ENCODE measurements at regions not wholly inside any gene's neighbourhood (a gene's known extent, or its start where the extent isn't known, plus 50 kb on each side); places are given as distances from the start of the nearest gene placed in this dataset.

- Histone ChIP-seq H3K27me3 (ENCODE audit: control insufficient read depth, insufficient read depth, low read length) (no peaks in the 10 kb centered on the region), H3K4me1 (ENCODE audit: control insufficient read depth, extremely low read depth, insufficient read depth, low read length) (no peaks in the 10 kb centered on the region), H3K9ac (ENCODE audit: insufficient read depth, low read length) (no peak overlapping the region), H4K20me1 (ENCODE audit: control insufficient read depth, extremely low read depth, insufficient read depth, low read length) (no peaks in the 10 kb centered on the region), H3K79me2 (ENCODE audit: control insufficient read depth, insufficient read depth, low read length) (no peaks in the 10 kb centered on the region), H2AFZ (ENCODE audit: low read length) (no peak overlapping the region), H3K36me3 (ENCODE audit: control insufficient read depth, insufficient read depth, low read length) (no peaks in the 10 kb centered on the region), H3K4me2 (ENCODE audit: extremely low read depth, insufficient read depth, low read length) (no peak overlapping the region), H3K9me3 (ENCODE audit: control insufficient read depth, insufficient read depth, low read depth, low read length) (no peaks in the 10 kb centered on the region), H3K4me3 (replicated peaks in 1 of 4; ENCODE audit: control extremely low read depth in 1 of 4, insufficient read depth in 1 of 4, low read depth in 3 of 4, low read length in 4 of 4) (no peak overlapping the region), H3K27ac (ENCODE audit: insufficient read depth, low read length) (no peak overlapping the region)
- TF ChIP-seq, protein P1, sequence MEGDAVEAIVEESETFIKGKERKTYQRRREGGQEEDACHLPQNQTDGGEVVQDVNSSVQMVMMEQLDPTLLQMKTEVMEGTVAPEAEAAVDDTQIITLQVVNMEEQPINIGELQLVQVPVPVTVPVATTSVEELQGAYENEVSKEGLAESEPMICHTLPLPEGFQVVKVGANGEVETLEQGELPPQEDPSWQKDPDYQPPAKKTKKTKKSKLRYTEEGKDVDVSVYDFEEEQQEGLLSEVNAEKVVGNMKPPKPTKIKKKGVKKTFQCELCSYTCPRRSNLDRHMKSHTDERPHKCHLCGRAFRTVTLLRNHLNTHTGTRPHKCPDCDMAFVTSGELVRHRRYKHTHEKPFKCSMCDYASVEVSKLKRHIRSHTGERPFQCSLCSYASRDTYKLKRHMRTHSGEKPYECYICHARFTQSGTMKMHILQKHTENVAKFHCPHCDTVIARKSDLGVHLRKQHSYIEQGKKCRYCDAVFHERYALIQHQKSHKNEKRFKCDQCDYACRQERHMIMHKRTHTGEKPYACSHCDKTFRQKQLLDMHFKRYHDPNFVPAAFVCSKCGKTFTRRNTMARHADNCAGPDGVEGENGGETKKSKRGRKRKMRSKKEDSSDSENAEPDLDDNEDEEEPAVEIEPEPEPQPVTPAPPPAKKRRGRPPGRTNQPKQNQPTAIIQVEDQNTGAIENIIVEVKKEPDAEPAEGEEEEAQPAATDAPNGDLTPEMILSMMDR (conservative IDR thresholded peaks at IDR 0.05 in 1 of 2, IDR thresholded peaks at IDR 0.05 in 1 of 2; ENCODE audit: low read depth in 1 of 2, low read length in 2 of 2), result no peak
- no peak for TF ChIP-seq EZH2 (IDR thresholded peaks at IDR 0.05; ENCODE audit: low read length, missing control alignments)
- no peak for DNase-seq (ENCODE audit: low read depth in 2 of 2)
Observed at GRCh38 chr7:155955367-155955635, 143.0 kb upstream of the SHH start.

DNA sequence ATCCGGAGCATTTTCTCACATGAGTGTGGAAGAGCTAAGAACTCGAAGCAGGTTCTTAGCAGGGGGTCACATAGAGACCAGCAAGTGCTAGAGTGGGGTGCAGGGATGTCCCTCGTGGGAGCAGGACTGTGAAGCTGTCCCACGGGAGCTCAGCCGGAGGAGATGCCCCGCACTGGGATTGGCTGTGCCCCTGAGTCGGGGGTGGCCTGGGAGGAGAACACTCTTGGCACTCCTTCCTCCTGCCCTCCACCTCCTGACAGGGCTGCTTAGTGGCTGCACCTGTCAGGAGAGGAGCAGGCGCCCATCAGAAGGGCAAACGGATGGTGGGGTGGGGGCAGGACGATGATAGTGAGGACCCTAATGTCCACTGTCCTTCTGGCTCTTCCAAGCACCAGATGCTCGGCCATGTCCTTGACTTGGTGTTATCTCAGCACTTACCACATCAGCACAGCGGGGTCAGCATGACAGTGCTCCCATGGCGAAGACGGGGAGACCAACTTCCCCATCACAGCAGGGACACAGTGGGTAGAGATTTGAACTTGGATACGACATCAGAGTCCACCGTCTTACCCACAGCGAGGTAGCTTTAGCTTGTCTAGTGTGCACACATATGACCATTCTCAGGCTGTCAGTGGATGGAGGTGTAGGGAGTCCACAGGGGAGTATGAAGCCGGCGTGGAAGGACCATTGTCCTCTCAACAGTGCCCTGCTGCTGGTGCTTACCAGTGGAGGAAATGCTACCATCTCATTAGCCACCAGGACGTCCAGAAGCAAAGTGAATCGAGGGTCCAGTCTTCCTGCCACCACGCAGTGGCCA lies 142.5 kb upstream of the SHH start:
- H2AFZ ChIP-seq (ENCODE audit: low read length), result no peak overlapping the region
- no peaks in the 10 kb centered on the region for H3K9me3 ChIP-seq (ENCODE audit: control insufficient read depth, insufficient read depth, low read depth, low read length)
- H3K4me2 ChIP-seq (ENCODE audit: extremely low read depth, insufficient read depth, low read length), result no peak overlapping the region
- no peaks in the 10 kb centered on the region for H3K36me3 ChIP-seq (ENCODE audit: control insufficient read depth, insufficient read depth, low read length)
- no peak overlapping the region for H3K4me3 ChIP-seq (replicated peaks in 1 of 4; ENCODE audit: control extremely low read depth in 1 of 4, insufficient read depth in 1 of 4, low read depth in 3 of 4, low read length in 4 of 4)
- H3K79me2 ChIP-seq (ENCODE audit: control insufficient read depth, insufficient read depth, low read length), result no peaks in the 10 kb centered on the region
- H3K27me3 ChIP-seq (ENCODE audit: control insufficient read depth, insufficient read depth, low read length), result no peaks in the 10 kb centered on the region
- H3K9ac ChIP-seq (ENCODE audit: insufficient read depth, low read length), result no peak overlapping the region
- no peaks in the 10 kb centered on the region for H4K20me1 ChIP-seq (ENCODE audit: control insufficient read depth, extremely low read depth, insufficient read depth, low read length)
- DNase-seq (ENCODE audit: low read depth in 2 of 2), result no peak
- no peak for TF ChIP-seq EZH2 (IDR thresholded peaks at IDR 0.05; ENCODE audit: low read length, missing control alignments)
- TF ChIP-seq, protein P1 (conservative IDR thresholded peaks at IDR 0.05 in 1 of 2, IDR thresholded peaks at IDR 0.05 in 1 of 2; ENCODE audit: low read depth in 1 of 2, low read length in 2 of 2), result no peak
- H3K27ac ChIP-seq (ENCODE audit: insufficient read depth, low read length), result no peak overlapping the region
- no peaks in the 10 kb centered on the region for H3K4me1 ChIP-seq (ENCODE audit: control insufficient read depth, extremely low read depth, insufficient read depth, low read length)

- no peak for DNase-seq (ENCODE audit: low read depth in 2 of 2)
- no peaks in the 10 kb centered on the region for H4K20me1 ChIP-seq (ENCODE audit: control insufficient read depth, extremely low read depth, insufficient read depth, low read length)
- TF ChIP-seq, protein P1 (conservative IDR thresholded peaks at IDR 0.05 in 1 of 2, IDR thresholded peaks at IDR 0.05 in 1 of 2; ENCODE audit: low read depth in 1 of 2, low read length in 2 of 2), result no peak
- no peak for TF ChIP-seq EZH2 (IDR thresholded peaks at IDR 0.05; ENCODE audit: low read length, missing control alignments)
- H3K36me3 ChIP-seq (ENCODE audit: control insufficient read depth, insufficient read depth, low read length), result no peaks in the 10 kb centered on the region
- H3K27ac ChIP-seq (ENCODE audit: insufficient read depth, low read length), result no peak overlapping the region
- no peaks in the 10 kb centered on the region for H3K27me3 ChIP-seq (ENCODE audit: control insufficient read depth, insufficient read depth, low read length)
- H3K4me3 ChIP-seq (replicated peaks in 1 of 4; ENCODE audit: control extremely low read depth in 1 of 4, insufficient read depth in 1 of 4, low read depth in 3 of 4, low read length in 4 of 4), result no peak overlapping the region
- H3K4me1 ChIP-seq (ENCODE audit: control insufficient read depth, extremely low read depth, insufficient read depth, low read length), result no peaks in the 10 kb centered on the region
- no peaks in the 10 kb centered on the region for H3K79me2 ChIP-seq (ENCODE audit: control insufficient read depth, insufficient read depth, low read length)
- no peak overlapping the region for H3K4me2 ChIP-seq (ENCODE audit: extremely low read depth, insufficient read depth, low read length)
- H3K9ac ChIP-seq (ENCODE audit: insufficient read depth, low read length), result no peak overlapping the region
- no peak overlapping the region for H2AFZ ChIP-seq (ENCODE audit: low read length)
- H3K9me3 ChIP-seq (ENCODE audit: control insufficient read depth, insufficient read depth, low read depth, low read length), result no peaks in the 10 kb centered on the region
Observed at GRCh38 chr7:155953781-155954549, 141.7 kb upstream of the SHH start.
